ENCODE measurements at regions not wholly inside any gene's neighbourhood (a gene's known extent, or its start where the extent isn't known, plus 50 kb on each side); places are given as distances from the start of the nearest gene placed in this dataset.

- TF ChIP-seq CTCF (IDR thresholded peaks at IDR 0.05) (no peak), GABPB1 (CRISPR knock-in tag; IDR thresholded peaks at IDR 0.05) (no peak), MAX (CRISPR knock-in tag; IDR thresholded peaks at IDR 0.05) (no peak), ZNF263 (CRISPR knock-in tag; IDR thresholded peaks at IDR 0.05; ENCODE audit: low read depth) (no peak)
- TF ChIP-seq, protein P1, sequence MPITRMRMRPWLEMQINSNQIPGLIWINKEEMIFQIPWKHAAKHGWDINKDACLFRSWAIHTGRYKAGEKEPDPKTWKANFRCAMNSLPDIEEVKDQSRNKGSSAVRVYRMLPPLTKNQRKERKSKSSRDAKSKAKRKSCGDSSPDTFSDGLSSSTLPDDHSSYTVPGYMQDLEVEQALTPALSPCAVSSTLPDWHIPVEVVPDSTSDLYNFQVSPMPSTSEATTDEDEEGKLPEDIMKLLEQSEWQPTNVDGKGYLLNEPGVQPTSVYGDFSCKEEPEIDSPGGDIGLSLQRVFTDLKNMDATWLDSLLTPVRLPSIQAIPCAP (CRISPR knock-in tag; IDR thresholded peaks at IDR 0.05) = no peak
- TF ChIP-seq, protein P2, sequence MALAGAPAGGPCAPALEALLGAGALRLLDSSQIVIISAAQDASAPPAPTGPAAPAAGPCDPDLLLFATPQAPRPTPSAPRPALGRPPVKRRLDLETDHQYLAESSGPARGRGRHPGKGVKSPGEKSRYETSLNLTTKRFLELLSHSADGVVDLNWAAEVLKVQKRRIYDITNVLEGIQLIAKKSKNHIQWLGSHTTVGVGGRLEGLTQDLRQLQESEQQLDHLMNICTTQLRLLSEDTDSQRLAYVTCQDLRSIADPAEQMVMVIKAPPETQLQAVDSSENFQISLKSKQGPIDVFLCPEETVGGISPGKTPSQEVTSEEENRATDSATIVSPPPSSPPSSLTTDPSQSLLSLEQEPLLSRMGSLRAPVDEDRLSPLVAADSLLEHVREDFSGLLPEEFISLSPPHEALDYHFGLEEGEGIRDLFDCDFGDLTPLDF (CRISPR knock-in tag; IDR thresholded peaks at IDR 0.05) = no peak
Observed at GRCh38 chr18:1498216-1498615, 593.5 kb downstream of the ADCYAP1 start.

Data from WTC11 (cell line).